ENCODE measurements at regions not wholly inside any gene's neighbourhood (a gene's known extent, or its start where the extent isn't known, plus 50 kb on each side); places are given as distances from the start of the nearest gene placed in this dataset.
A peak's percentile ranks its signal among the peaks of the same experiment; 100 is the strongest.

DNA sequence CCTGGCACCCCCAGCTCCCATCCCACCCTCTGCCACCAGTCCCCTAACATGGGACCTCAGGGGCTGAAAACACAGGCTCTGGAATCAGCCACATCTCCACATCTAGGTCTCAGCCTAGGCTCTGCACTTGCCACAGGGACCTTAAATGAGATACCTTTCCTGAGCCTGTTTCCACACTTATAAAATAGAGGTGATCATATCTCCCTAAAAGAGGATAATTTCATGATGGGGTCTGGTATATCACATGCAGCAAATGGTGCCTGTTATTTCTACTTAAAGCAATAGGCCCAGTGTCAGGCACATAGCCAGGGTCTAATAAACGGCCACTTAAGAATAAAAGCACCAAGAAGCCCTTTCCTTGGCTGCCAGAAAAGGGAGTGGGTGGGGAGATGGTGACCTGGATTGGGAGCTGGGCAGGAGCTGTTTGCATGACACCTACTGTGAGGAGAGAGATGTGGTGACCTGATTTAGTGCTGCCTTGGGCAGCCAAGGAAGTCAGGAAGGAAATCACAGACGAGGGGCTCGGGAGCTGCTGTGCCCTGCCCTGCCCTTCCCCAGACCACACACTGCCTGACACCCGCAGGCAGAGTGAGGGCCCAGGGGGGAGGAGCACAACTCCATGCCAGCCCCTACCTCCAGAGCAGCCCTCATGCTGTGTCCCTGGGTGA lies 71.2 kb downstream of the IRF2BPL start:
- H3K27ac ChIP-seq (ENCODE audit: low read depth in 2 of 2, low read length in 1 of 2): peak overlapping the region; percentile 98 to 99
- no peaks in the 10 kb centered on the region for H3K36me3 ChIP-seq (replicated peaks in 1 of 2; ENCODE audit: control insufficient read depth in 1 of 2, insufficient read depth in 2 of 2, low read length in 1 of 2)
- CTCF ChIA-PET: interaction anchor here (0.6 to 6.1 kb wide), 16 partner anchors 9 to 101 kb away, joined by 3 to 45 read pairs (median 4); partner anchors contain the start of gene IRF2BPL
- POLR2A ChIA-PET: interaction anchor here (0.6 to 5.1 kb wide), 9 partner anchors 10 to 94 kb away, joined by 3 to 36 read pairs (median 5); partner anchors contain the start of gene IRF2BPL
- DNase-seq: peak; percentile 64
- peaks cover 66% of the 10 kb centered on the region for H3F3A ChIP-seq (replicated peaks; ENCODE audit: insufficient read depth)
- H3K9me3 ChIP-seq: no peaks in the 10 kb centered on the region
- H3K4me3 ChIP-seq (ENCODE audit: low read depth in 2 of 2, low read length in 1 of 2): no peak overlapping the region
- peaks cover 73 to 77% of the 10 kb centered on the region in 2 experiments for H3K4me1 ChIP-seq (ENCODE audit: control insufficient read depth in 1 of 2, insufficient read depth in 2 of 2, low read depth in 1 of 2, low read length in 1 of 2)
- no peaks in the 10 kb centered on the region for H4K20me1 ChIP-seq (ENCODE audit: insufficient read depth)
- no peak overlapping the region for H2AFZ ChIP-seq (ENCODE audit: low read depth)
- H3K27me3 ChIP-seq (ENCODE audit: insufficient read depth): no peaks in the 10 kb centered on the region
- 28% methylated on average over 2 of the region's 4 CpGs for WGBS (ENCODE audit: low lambda C conversion rate)
- TF ChIP-seq GATA2 (CRISPR knock-in tag; IDR thresholded peaks at IDR 0.05) (peak; percentile 95), EP300 (IDR thresholded peaks at IDR 0.05; ENCODE audit: borderline replicate concordance in 1 of 2, low read depth in 1 of 2, low read length in 1 of 2) (peak in 1 of 2 experiments; percentile 84; a peak in 2 of 4 replicates), RCOR1 (IDR thresholded peaks at IDR 0.05; ENCODE audit: low read length) (peak; percentile 42; the same call in 1 of the 2 replicates), MXI1 (IDR thresholded peaks at IDR 0.05; ENCODE audit: low read depth, low read length) (no peak), CHD2 (IDR thresholded peaks at IDR 0.05; ENCODE audit: low read length, partially characterized antibody) (peak; percentile 50), FOXJ3 (CRISPR knock-in tag; IDR thresholded peaks at IDR 0.05) (peak; percentile 77; the same call in 1 of the 2 replicates), PBX3 (IDR thresholded peaks at IDR 0.05) (no peak)
- peak overlapping the region; percentile 86 for H3K4me2 ChIP-seq
- peak overlapping the region; percentile 62 for H3K9ac ChIP-seq
- H3K79me2 ChIP-seq (ENCODE audit: insufficient read depth): peaks cover 21% of the 10 kb centered on the region
- no peaks in the 10 kb centered on the region for H3K9me2 ChIP-seq

DNA sequence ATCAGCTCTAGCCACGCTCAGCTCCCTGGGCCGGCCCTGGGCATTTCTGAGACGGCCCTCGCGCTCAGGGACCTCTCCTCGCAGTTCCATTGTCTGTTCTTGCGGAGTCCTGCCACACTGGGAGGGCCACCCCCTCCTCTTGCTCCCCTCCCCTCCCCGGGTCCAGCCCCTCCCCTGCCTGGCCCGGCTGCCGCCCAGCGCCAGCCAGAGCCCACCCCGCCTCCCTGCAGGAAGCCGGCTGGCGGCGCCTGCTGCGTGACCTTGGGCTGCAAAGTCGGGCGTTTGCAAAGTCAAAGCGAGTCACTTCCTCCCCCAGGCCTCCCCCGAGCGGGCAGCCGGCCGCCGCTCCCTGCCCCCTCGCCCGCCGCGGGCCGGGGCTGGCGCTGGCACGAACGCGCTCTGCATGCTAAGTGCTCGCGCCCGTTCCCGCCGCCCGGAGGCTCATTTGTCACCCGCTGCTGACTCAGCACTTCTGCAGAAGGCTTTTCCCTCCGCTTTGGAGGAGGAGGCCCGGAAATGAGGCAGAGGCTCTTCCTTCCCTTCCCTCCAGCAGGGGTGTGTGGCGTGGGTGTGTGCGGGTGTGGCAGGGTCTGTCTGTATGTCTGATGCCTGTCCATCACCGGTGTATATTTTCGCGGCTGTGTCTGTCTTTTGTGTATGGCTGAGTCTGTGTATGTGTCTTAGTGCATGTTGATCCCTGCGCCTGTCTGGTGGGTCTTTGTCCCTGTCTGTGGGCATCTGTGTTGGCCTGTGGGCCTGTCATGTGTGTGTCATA lies 72.0 kb downstream of the IRF2BPL start:
- no peaks in the 10 kb centered on the region for H4K20me1 ChIP-seq (ENCODE audit: insufficient read depth)
- DNase-seq: peak; percentile 91
- peaks cover 68 to 71% of the 10 kb centered on the region in 2 experiments for H3K4me1 ChIP-seq (ENCODE audit: control insufficient read depth in 1 of 2, insufficient read depth in 2 of 2, low read depth in 1 of 2, low read length in 1 of 2)
- H3K27ac ChIP-seq (ENCODE audit: low read depth in 2 of 2, low read length in 1 of 2): peak overlapping the region; percentile 98 to 99
- H3K4me3 ChIP-seq (ENCODE audit: low read depth in 2 of 2, low read length in 1 of 2): peak overlapping the region; percentile 25 to 38; a peak in 3 of 4 replicates
- POLR2A ChIA-PET: interaction anchor here (0.6 to 5.1 kb wide), 7 partner anchors 9 to 88 kb away, joined by 3 to 36 read pairs (median 4); partner anchors contain the start of gene IRF2BPL
- no peaks in the 10 kb centered on the region for H3K27me3 ChIP-seq (ENCODE audit: insufficient read depth)
- 0% methylated on average over 8 of the region's 48 CpGs for WGBS (ENCODE audit: low lambda C conversion rate)
- peaks cover 70% of the 10 kb centered on the region for H3F3A ChIP-seq (replicated peaks; ENCODE audit: insufficient read depth)
- H3K9ac ChIP-seq: peak overlapping the region; percentile 90
- H2AFZ ChIP-seq (ENCODE audit: low read depth): no peak overlapping the region
- H3K9me3 ChIP-seq: no peaks in the 10 kb centered on the region
- CTCF ChIA-PET: interaction anchor here (0.9 to 6.1 kb wide), 10 partner anchors 9 to 112 kb away, joined by 3 to 45 read pairs (median 4); no protein-coding TSS in a partner anchor
- H3K36me3 ChIP-seq (replicated peaks in 1 of 2; ENCODE audit: control insufficient read depth in 1 of 2, insufficient read depth in 2 of 2, low read length in 1 of 2): no peaks in the 10 kb centered on the region
- peaks cover 21% of the 10 kb centered on the region for H3K79me2 ChIP-seq (ENCODE audit: insufficient read depth)
- peak overlapping the region; percentile 86 for H3K4me2 ChIP-seq
- H3K9me2 ChIP-seq: no peaks in the 10 kb centered on the region
- TF ChIP-seq SIN3A (IDR thresholded peaks at IDR 0.05; ENCODE audit: borderline replicate concordance, low read depth, low read length) (peak; percentile 85; the same call in 1 of the 2 replicates), RFX5 (IDR thresholded peaks at IDR 0.05; ENCODE audit: low read length) (no peak), TCF12 (IDR thresholded peaks at IDR 0.05) (peak; percentile 75), FOXM1 (IDR thresholded peaks at IDR 0.05; ENCODE audit: low read depth) (peak; percentile 64; the same call in 1 of the 2 replicates), TAF1 (IDR thresholded peaks at IDR 0.05; ENCODE audit: borderline replicate concordance, low read depth, low read length) (peak; percentile 62; the same call in 1 of the 2 replicates), RCOR1 (IDR thresholded peaks at IDR 0.05; ENCODE audit: low read length) (peak; percentile 49), CTCF (IDR thresholded peaks at IDR 0.05) (0 out of 2 replicates have a peak, but pooled peaks have one; percentile 8), YY1 (IDR thresholded peaks at IDR 0.05; ENCODE audit: low read depth) (no peak; the same call in 1 of the 2 replicates), EP300 (IDR thresholded peaks at IDR 0.05; ENCODE audit: borderline replicate concordance in 1 of 2, low read depth in 1 of 2, low read length in 1 of 2) (peak; percentile 82 to 93; a peak in 3 of 4 replicates), MXI1 (IDR thresholded peaks at IDR 0.05; ENCODE audit: low read depth, low read length) (peak; percentile 16; the same call in 1 of the 2 replicates), NRF1 (IDR thresholded peaks at IDR 0.05; ENCODE audit: low read depth, low read length) (no peak), FOXJ3 (CRISPR knock-in tag; IDR thresholded peaks at IDR 0.05) (0 out of 2 replicates have a peak, but pooled peaks have one; percentile 53)
- TF ChIP-seq, protein P1, sequence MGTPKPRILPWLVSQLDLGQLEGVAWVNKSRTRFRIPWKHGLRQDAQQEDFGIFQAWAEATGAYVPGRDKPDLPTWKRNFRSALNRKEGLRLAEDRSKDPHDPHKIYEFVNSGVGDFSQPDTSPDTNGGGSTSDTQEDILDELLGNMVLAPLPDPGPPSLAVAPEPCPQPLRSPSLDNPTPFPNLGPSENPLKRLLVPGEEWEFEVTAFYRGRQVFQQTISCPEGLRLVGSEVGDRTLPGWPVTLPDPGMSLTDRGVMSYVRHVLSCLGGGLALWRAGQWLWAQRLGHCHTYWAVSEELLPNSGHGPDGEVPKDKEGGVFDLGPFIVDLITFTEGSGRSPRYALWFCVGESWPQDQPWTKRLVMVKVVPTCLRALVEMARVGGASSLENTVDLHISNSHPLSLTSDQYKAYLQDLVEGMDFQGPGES (IDR thresholded peaks at IDR 0.05; ENCODE audit: low read depth, low read length): no peak
- TF ChIP-seq, protein P2, sequence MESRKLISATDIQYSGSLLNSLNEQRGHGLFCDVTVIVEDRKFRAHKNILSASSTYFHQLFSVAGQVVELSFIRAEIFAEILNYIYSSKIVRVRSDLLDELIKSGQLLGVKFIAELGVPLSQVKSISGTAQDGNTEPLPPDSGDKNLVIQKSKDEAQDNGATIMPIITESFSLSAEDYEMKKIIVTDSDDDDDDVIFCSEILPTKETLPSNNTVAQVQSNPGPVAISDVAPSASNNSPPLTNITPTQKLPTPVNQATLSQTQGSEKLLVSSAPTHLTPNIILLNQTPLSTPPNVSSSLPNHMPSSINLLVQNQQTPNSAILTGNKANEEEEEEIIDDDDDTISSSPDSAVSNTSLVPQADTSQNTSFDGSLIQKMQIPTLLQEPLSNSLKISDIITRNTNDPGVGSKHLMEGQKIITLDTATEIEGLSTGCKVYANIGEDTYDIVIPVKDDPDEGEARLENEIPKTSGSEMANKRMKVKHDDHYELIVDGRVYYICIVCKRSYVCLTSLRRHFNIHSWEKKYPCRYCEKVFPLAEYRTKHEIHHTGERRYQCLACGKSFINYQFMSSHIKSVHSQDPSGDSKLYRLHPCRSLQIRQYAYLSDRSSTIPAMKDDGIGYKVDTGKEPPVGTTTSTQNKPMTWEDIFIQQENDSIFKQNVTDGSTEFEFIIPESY (IDR thresholded peaks at IDR 0.05; ENCODE audit: borderline replicate concordance, low read depth): peak; percentile 59
